ENCODE measurements at regions not wholly inside any gene's neighbourhood (a gene's known extent, or its start where the extent isn't known, plus 50 kb on each side); places are given as distances from the start of the nearest gene placed in this dataset.

- Mint-ChIP-seq H3K36me3 (ENCODE audit: insufficient read depth in 1 of 3, low read depth in 3 of 3) (no peaks in the 10 kb centered on the region), H3K27me3 (ENCODE audit: low read depth) (no peaks in the 10 kb centered on the region), H3K27ac (no peak overlapping the region), H3K4me3 (no peak overlapping the region), H3K4me1 (no peaks in the 10 kb centered on the region), H3K9me3 (no peaks in the 10 kb centered on the region)
- Histone ChIP-seq H2AK5ac (ENCODE audit: insufficient read length, low read length) (no peak overlapping the region), H3K4me1 (ENCODE audit: insufficient read depth, low read length) (no peaks in the 10 kb centered on the region), H3K14ac (ENCODE audit: insufficient read depth, low read length) (no peak overlapping the region), H2BK12ac (ENCODE audit: insufficient read length, low read depth, low read length) (no peak overlapping the region), H2BK20ac (ENCODE audit: low read depth, low read length, poor library complexity, severe bottlenecking) (no peak overlapping the region), H4K5ac (ENCODE audit: insufficient read length, low read depth, low read length) (no peak overlapping the region), H4K91ac (ENCODE audit: insufficient read length, low read depth, low read length) (no peak overlapping the region), H3T11ph (ENCODE audit: low read length) (no peak overlapping the region), H2BK5ac (ENCODE audit: insufficient read length, low read length) (no peak overlapping the region), H2BK120ac (ENCODE audit: low read depth, low read length, poor library complexity, severe bottlenecking) (no peak overlapping the region), H3K4me2 (ENCODE audit: insufficient read depth, insufficient read length, low read length) (no peak overlapping the region), H3K27ac (ENCODE audit: insufficient read length, low read depth, low read length) (no peak overlapping the region), H3K9me3 (ENCODE audit: control insufficient read depth, low read depth, low read length) (no peaks in the 10 kb centered on the region), H3K56ac (ENCODE audit: insufficient read length, low read depth, low read length) (no peak overlapping the region), H3K23ac (ENCODE audit: insufficient read length, low read depth, low read length) (no peak overlapping the region), H3K18ac (ENCODE audit: insufficient read length, low read depth, low read length) (no peak overlapping the region), H3K79me1 (ENCODE audit: insufficient read depth, low read depth, low read length, poor library complexity, severe bottlenecking) (no peaks in the 10 kb centered on the region), H3K9ac (ENCODE audit: extremely low read depth, insufficient read length, low read length) (no peak overlapping the region), H4K8ac (replicated peaks; ENCODE audit: insufficient read length, low read depth, low read length) (no peak overlapping the region), H3K23me2 (ENCODE audit: insufficient read length, low read depth, low read length, poor library complexity, severe bottlenecking) (no peaks in the 10 kb centered on the region), H2AFZ (ENCODE audit: low read length) (no peak overlapping the region), H3K27me3 (ENCODE audit: insufficient read depth, low read length) (no peaks in the 10 kb centered on the region), H3K79me2 (ENCODE audit: insufficient read depth, low read length) (no peaks in the 10 kb centered on the region), H2BK15ac (ENCODE audit: low read depth, low read length) (no peak overlapping the region), H4K20me1 (ENCODE audit: control insufficient read depth, insufficient read depth, insufficient read length) (no peaks in the 10 kb centered on the region), H3K4ac (ENCODE audit: low read depth, low read length) (no peak overlapping the region)
- no peak for DNase-seq
- TF ChIP-seq CTCF (conservative IDR thresholded peaks at IDR 0.05): no peak
Observed at GRCh38 chr9:13732290-13732689, 452.8 kb upstream of the MPDZ start.
